Lower lobe of right lung (tissue), 2 donors: ENCODE measurements at regions not wholly inside any gene's neighbourhood (a gene's known extent, or its start where the extent isn't known, plus 50 kb on each side); places are given as distances from the start of the nearest gene placed in this dataset.
A peak's percentile ranks its signal among the peaks of the same experiment; 100 is the strongest.

Experiments
- ATAC-seq, 2 donors: fragments of 200-7000 bp; cut with Tn5 transposase; one replicate each; pipeline ENCODE4 v1.9.1; 2020 to 2022; ENCODE audit warnings: mild to moderate bottlenecking in 2 of 2, moderate library complexity in 2 of 2
- DNase-seq: peaks from one replicate; pipeline ENCODE4 v3.0.0-alpha.2; 2020
- H3K27ac ChIP-seq: fragments of 200-600 bp; one replicate; pipeline ENCODE4 v1.8.0; 2022
- H3K27me3 ChIP-seq: fragments of 200-600 bp; one replicate; pipeline ENCODE4 v1.8.0; 2022; ENCODE audit warnings: low read depth
- H3K36me3 ChIP-seq: fragments of 200-600 bp; one replicate; pipeline ENCODE4 v1.8.0; 2022; ENCODE audit warnings: mild to moderate bottlenecking
- H3K4me1 ChIP-seq: fragments of 200-600 bp; one replicate; pipeline ENCODE4 v1.8.0; 2022
- H3K4me3 ChIP-seq: fragments of 200-600 bp; one replicate; pipeline ENCODE4 v1.8.0; 2022; ENCODE audit warnings: mild to moderate bottlenecking
- H3K9me3 ChIP-seq: fragments of 200-600 bp; one replicate; pipeline ENCODE4 v1.8.0; 2022
- intact Hi-C: fragments of 100-400 bp; cut with DNase I; formaldehyde crosslinking; loops from one replicate; pipeline ENCODE4 v1.11.0; 2022
- TF ChIP-seq, protein P1 (sequence below): fragments of 200-600 bp; IDR thresholded peaks from one replicate; pipeline ENCODE4 v1.8.0; 2022; ENCODE audit warnings: antibody characterized with exemption, mild to moderate bottlenecking
- donor health status: DM: no; HTN: yes; CAD: no; lungs with severe emphysema.

DNA sequence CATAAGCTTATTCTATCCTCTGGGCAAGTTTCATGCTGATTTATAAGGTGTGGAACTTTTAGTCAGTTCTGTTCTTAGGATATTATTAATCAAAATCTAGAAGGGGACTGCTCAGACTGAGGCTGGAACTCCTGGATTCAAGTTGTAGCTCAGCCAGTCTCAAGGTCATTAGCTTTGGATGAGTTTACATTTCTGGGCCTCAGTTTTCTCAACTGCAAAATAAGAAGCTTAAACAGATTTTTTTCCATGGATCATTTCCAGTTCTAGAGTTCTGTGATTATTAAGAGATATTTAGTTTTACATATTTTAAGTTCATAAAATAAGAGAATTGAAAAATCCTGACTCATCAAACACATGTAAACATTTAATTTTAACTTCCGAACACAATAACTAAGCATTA, 442.5 kb upstream of the PKDCC start:
- TF ChIP-seq, protein P1, sequence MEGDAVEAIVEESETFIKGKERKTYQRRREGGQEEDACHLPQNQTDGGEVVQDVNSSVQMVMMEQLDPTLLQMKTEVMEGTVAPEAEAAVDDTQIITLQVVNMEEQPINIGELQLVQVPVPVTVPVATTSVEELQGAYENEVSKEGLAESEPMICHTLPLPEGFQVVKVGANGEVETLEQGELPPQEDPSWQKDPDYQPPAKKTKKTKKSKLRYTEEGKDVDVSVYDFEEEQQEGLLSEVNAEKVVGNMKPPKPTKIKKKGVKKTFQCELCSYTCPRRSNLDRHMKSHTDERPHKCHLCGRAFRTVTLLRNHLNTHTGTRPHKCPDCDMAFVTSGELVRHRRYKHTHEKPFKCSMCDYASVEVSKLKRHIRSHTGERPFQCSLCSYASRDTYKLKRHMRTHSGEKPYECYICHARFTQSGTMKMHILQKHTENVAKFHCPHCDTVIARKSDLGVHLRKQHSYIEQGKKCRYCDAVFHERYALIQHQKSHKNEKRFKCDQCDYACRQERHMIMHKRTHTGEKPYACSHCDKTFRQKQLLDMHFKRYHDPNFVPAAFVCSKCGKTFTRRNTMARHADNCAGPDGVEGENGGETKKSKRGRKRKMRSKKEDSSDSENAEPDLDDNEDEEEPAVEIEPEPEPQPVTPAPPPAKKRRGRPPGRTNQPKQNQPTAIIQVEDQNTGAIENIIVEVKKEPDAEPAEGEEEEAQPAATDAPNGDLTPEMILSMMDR, result no peak
- Histone ChIP-seq H3K36me3 (no peaks in the 10 kb centered on the region), H3K4me3 (no peak overlapping the region), H3K4me1 (no peaks in the 10 kb centered on the region), H3K27ac (no peak overlapping the region), H3K27me3 (no peaks in the 10 kb centered on the region), H3K9me3 (no peaks in the 10 kb centered on the region)
- intact Hi-C loops, result no loop called here
- ATAC-seq, result no peak
- no peak for DNase-seq

DNA sequence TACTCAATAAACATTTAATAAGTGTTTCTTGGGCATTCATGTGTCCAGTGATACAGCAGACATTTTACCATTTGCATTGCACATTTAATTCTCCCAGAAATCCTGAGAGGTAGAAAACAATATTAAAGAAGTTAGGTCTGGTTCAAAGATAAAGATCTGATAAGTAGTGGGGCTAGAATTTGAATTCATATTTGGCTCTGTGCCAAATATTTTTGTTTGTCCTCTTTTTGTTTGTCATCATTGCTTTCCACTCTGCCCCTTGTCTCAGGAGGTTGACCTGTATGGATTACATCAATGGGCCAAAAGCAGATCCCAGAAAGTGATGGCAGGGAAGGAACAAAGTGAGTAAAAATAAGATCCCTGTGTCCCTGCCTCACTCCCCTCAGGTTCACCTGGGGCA, 441.9 kb upstream of the PKDCC start:
- ATAC-seq (no peak), DNase-seq (no peak)
- TF ChIP-seq, protein P1, result no peak
- Histone ChIP-seq H3K9me3 (no peaks in the 10 kb centered on the region), H3K27ac (no peak overlapping the region), H3K27me3 (no peaks in the 10 kb centered on the region), H3K36me3 (no peaks in the 10 kb centered on the region), H3K4me3 (no peak overlapping the region), H3K4me1 (no peaks in the 10 kb centered on the region)
- intact Hi-C loops, result no loop called here

DNA sequence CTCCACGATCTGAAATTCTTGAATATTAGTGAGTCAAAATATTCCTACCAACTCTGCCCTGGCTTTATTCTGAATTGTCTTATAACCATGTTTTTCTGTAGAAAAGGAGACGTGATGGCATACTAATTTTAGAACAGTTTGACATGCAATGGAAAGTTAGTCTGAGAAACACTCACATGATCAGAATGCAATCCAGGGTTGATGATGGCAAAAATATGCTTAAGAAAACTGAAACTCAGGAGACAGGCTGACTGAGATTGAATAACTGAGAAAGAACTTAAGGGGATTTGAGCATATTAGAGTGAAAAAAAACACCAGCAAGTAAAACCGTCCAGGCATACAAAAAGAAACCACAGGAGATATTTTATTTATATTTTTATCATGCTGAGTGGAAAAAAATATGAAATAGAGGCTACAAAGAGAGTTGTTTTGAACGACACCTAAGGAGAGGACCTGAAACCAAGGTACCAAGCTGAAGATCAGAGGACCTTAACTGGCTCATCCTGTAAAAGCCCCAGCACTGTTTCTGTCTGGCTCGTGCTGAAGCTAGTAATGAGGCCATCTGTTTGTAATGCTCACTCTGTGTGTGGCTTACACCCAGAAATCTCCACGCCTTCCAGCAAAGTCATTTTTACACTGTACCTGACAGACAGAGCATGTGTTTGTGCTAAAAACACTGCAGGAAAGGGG, 437.2 kb upstream of the PKDCC start:
- Histone ChIP-seq H3K9me3 (no peaks in the 10 kb centered on the region), H3K27me3 (no peaks in the 10 kb centered on the region), H3K4me3 (no peak overlapping the region), H3K4me1 (no peaks in the 10 kb centered on the region), H3K36me3 (no peaks in the 10 kb centered on the region), H3K27ac (peak overlapping the region; percentile 56)
- intact Hi-C loops, result no loop called here
- DNase-seq, result no peak
- no peak for ATAC-seq
- TF ChIP-seq, protein P1, result no peak

DNA sequence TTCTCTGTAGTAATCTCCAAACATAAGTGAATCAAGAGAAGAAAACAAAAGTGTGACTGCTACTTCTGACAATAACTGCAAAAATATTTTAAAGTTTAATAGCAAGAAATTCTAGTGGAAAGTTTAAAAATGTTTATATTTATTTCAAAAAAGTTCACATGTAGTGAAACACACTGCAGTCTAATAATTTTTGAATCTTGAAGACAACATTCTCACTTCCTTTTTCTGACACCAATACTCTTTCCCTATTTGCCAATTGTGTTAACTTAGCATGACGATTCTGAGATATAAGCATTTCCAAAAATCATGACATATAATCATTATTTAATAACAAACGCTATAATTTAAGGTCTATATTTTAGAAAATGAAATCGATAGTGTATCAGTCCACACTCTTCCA, 429.1 kb upstream of the PKDCC start:
- ATAC-seq (no peak), DNase-seq (no peak)
- Histone ChIP-seq H3K9me3 (no peaks in the 10 kb centered on the region), H3K36me3 (no peaks in the 10 kb centered on the region), H3K27me3 (no peaks in the 10 kb centered on the region), H3K4me3 (no peak overlapping the region), H3K4me1 (no peaks in the 10 kb centered on the region), H3K27ac (no peak overlapping the region)
- TF ChIP-seq, protein P1, result no peak
- intact Hi-C loops, result no loop called here

DNA sequence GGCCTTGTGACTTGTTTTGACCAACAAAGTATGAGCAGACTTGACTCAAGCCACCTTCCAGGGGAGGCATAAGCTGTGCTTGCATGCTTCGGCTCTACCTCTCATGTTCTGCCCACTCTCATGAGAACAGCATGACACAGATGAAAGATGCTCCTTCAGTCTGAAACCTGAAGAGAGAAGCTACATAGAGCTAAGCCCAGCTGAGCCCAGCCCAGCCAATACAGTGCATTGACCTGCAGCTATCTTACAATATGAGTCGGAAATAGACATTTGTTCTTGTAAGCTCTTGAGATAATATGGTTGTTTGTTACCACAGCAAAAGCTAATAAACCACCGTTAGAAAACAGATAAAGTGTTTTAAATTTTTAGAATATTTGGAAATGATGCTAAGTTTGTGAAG, 426.7 kb upstream of the PKDCC start:
- Histone ChIP-seq H3K4me1 (no peaks in the 10 kb centered on the region), H3K36me3 (no peaks in the 10 kb centered on the region), H3K27me3 (no peaks in the 10 kb centered on the region), H3K9me3 (no peaks in the 10 kb centered on the region), H3K4me3 (no peak overlapping the region), H3K27ac (no peak overlapping the region)
- DNase-seq (no peak), ATAC-seq (no peak)
- TF ChIP-seq, protein P1, result no peak
- intact Hi-C loops, result no loop called here
